CD4-positive, alpha-beta T cell treated with Interleukin-1 beta for 1 hour (primary cell): ENCODE measurements at regions not wholly inside any gene's neighbourhood (a gene's known extent, or its start where the extent isn't known, plus 50 kb on each side); places are given as distances from the start of the nearest gene placed in this dataset.
"Not testable (repeated sequence)": the region's sequence is repeated elsewhere in the genome, so short reads cannot be mapped to it uniquely, and the experiment has no call there.

ENCODE experiments used
- DNase-seq, 2 donors: peaks; one replicate each; pipeline ENCODE4 v3.0.0-alpha.2; 2020 to 2022

- no peak for DNase-seq
Observed at GRCh38 chr6:99668036-99668705, 61.5 kb downstream of the PRDM13 start.

GRCh38 chr6:99689916-99690685, 83.5 kb downstream of the PRDM13 start:
- DNase-seq = no peak

- not testable (repeated sequence) for DNase-seq
Observed at GRCh38 chr6:99702287-99702686, 95.7 kb downstream of the PRDM13 start.

GRCh38 chr6:99709062-99709461, 102.4 kb downstream of the PRDM13 start:
- DNase-seq = no peak

- no peak for DNase-seq
Observed at GRCh38 chr6:99711302-99711701, 104.7 kb downstream of the PRDM13 start.

GRCh38 chr6:99711925-99712324, 105.3 kb downstream of the PRDM13 start:
- no peak for DNase-seq

- no peak for DNase-seq
Observed at GRCh38 chr6:99712519-99712918, 105.9 kb downstream of the PRDM13 start.

GRCh38 chr6:99722043-99722442, 115.4 kb downstream of the PRDM13 start:
- not testable (repeated sequence) for DNase-seq

GRCh38 chr6:99730237-99730636, 123.6 kb downstream of the PRDM13 start:
- DNase-seq = not testable (repeated sequence)

- DNase-seq = no peak
Observed at GRCh38 chr6:99736302-99736701, 129.7 kb downstream of the PRDM13 start.

- DNase-seq = no peak
Observed at GRCh38 chr6:99739526-99739925, 132.9 kb downstream of the PRDM13 start.

- DNase-seq = no peak
Observed at GRCh38 chr6:99741092-99741491, 134.5 kb downstream of the PRDM13 start.

- DNase-seq = no peak
Observed at GRCh38 chr6:99743647-99744046, 137.0 kb downstream of the PRDM13 start.

GRCh38 chr6:99745651-99746050, 139.0 kb downstream of the PRDM13 start:
- no peak for DNase-seq

- DNase-seq = peak; percentile 52 to 71
Observed at GRCh38 chr6:99746261-99746895, 139.7 kb downstream of the PRDM13 start.

- DNase-seq = no peak
Observed at GRCh38 chr6:99761711-99762110, 155.1 kb downstream of the PRDM13 start.

GRCh38 chr6:99768166-99768565, 161.5 kb downstream of the PRDM13 start:
- no peak for DNase-seq

- DNase-seq = no peak
Observed at GRCh38 chr6:99779631-99780555, 173.3 kb downstream of the PRDM13 start.

GRCh38 chr6:99780556-99780885, 173.9 kb downstream of the PRDM13 start:
- DNase-seq = no peak

- no peak for DNase-seq
Observed at GRCh38 chr6:99789767-99790166, 183.1 kb downstream of the PRDM13 start.

- DNase-seq = no peak
Observed at GRCh38 chr6:99790679-99791078, 184.0 kb downstream of the PRDM13 start.

GRCh38 chr6:99801805-99802204, 192.2 kb downstream of the MCHR2 start:
- DNase-seq = no peak
